Nephron (organoid): ENCODE measurements at regions not wholly inside any gene's neighbourhood (a gene's known extent, or its start where the extent isn't known, plus 50 kb on each side); places are given as distances from the start of the nearest gene placed in this dataset.

Experiments
- H3K27ac Mint-ChIP-seq, 3 experiments: 2 replicates each; pipeline ENCODE4 v1.8.0; 2020; ENCODE audit warnings: mixed read lengths in 3 of 3, mild to moderate bottlenecking in 2 of 3, moderate library complexity in 1 of 3
- H3K27me3 Mint-ChIP-seq: 2 replicates; pipeline ENCODE4 v1.8.0; 2021; ENCODE audit warnings: low read depth, mild to moderate bottlenecking, moderate library complexity, mixed read lengths
- H3K36me3 Mint-ChIP-seq: 2 replicates; pipeline ENCODE4 v1.8.0; 2020; ENCODE audit warnings: low read depth, mixed read lengths
- H3K4me1 Mint-ChIP-seq: 2 replicates; pipeline ENCODE4 v1.8.0; 2020; ENCODE audit warnings: mixed read lengths
- H3K4me3 Mint-ChIP-seq, 3 experiments: 2 replicates each; pipeline ENCODE4 v1.8.0; 2020; ENCODE audit warnings: mild to moderate bottlenecking in 3 of 3, mixed read lengths in 3 of 3, moderate library complexity in 2 of 3
- H3K9me3 Mint-ChIP-seq: 2 replicates; pipeline ENCODE4 v1.8.0; 2020; ENCODE audit warnings: mixed read lengths
- CTCF ChIP-seq, 3 experiments: fragments of 200-600 bp; sonication (generic); IDR thresholded peaks; one replicate each; pipeline ENCODE4 v1.5.0; 2021; ENCODE audit warnings: antibody characterized with exemption in 3 of 3; ENCODE audit not compliant: unreplicated experiment in 3 of 3

- Mint-ChIP-seq H3K4me3 (no peak overlapping the region), H3K4me1 (no peaks in the 10 kb centered on the region), H3K9me3 (no peaks in the 10 kb centered on the region), H3K27ac (no peak overlapping the region), H3K36me3 (no peaks in the 10 kb centered on the region), H3K27me3 (peaks cover 7% of the 10 kb centered on the region)
- no peak for TF ChIP-seq CTCF (IDR thresholded peaks at IDR 0.05; ENCODE audit: unreplicated experiment in 3 of 3)
Measured at GRCh38 chr3:17928502-17929145, 186.2 kb upstream of the TBC1D5 start.

DNA sequence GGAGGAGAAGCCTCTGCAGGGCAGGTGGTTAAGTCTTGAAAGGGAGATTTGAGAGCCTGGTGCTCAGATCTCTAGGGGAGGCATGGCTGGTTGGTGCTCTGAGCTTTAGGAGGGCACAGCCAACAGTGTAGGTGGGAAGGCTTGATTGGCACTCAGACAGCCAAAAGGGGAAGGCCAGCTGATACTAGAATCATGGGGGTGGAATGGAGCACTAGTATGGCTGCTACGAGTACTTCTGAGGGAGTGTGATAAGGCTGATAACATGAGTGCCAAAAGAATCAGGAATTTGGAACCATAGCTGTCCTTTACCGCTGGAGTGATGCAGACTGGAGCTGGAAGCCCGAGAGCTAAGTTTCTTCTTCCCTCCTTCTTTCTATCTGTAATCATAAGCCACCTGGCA lies 184.6 kb upstream of the TBC1D5 start:
- Mint-ChIP-seq H3K9me3 (no peaks in the 10 kb centered on the region), H3K4me1 (no peaks in the 10 kb centered on the region), H3K27ac (no peak overlapping the region), H3K36me3 (no peaks in the 10 kb centered on the region), H3K27me3 (peaks cover 7% of the 10 kb centered on the region), H3K4me3 (no peak overlapping the region)
- TF ChIP-seq CTCF (IDR thresholded peaks at IDR 0.05; ENCODE audit: unreplicated experiment in 3 of 3), result no peak

- Mint-ChIP-seq H3K4me1 (peaks cover 6% of the 10 kb centered on the region), H3K27me3 (no peaks in the 10 kb centered on the region), H3K27ac (no peak overlapping the region), H3K9me3 (no peaks in the 10 kb centered on the region), H3K36me3 (no peaks in the 10 kb centered on the region), H3K4me3 (no peak overlapping the region)
- no peak for TF ChIP-seq CTCF (IDR thresholded peaks at IDR 0.05; ENCODE audit: unreplicated experiment in 3 of 3)
Measured at GRCh38 chr3:17915341-17915740, 172.9 kb upstream of the TBC1D5 start.

DNA sequence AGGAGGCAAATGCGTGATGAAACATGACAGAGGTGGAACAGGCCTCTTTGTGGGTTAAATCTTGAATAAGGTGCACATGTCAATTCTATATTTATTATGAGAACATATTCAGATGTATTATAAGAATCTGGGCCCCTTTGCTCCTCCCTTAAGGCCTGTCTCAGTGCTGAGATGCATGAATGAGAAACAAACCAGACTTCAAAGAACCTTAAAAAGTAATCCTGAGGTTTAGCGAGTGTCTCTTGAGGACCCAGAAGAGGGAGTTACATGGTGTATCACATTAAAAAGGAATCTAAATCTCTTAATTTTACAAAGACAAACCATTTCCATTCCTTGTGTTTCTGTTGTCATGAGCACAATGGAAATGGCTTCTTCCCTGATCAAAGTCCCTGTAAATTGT lies 170.9 kb upstream of the TBC1D5 start:
- Mint-ChIP-seq H3K4me3 (no peak overlapping the region), H3K9me3 (no peaks in the 10 kb centered on the region)

GRCh38 chr3:17911986-17912760 lies 169.7 kb upstream of the TBC1D5 start:
- no peaks in the 10 kb centered on the region for H3K27me3 Mint-ChIP-seq
- TF ChIP-seq CTCF (IDR thresholded peaks at IDR 0.05; ENCODE audit: unreplicated experiment in 3 of 3), result no peak
- no peak overlapping the region for H3K4me3 Mint-ChIP-seq
- no peaks in the 10 kb centered on the region for H3K9me3 Mint-ChIP-seq
- H3K27ac Mint-ChIP-seq, result no peak overlapping the region
- peaks cover 6% of the 10 kb centered on the region for H3K4me1 Mint-ChIP-seq
- H3K36me3 Mint-ChIP-seq, result no peaks in the 10 kb centered on the region

More for the DNA sequence above, 170.9 kb upstream of the TBC1D5 start:
- Mint-ChIP-seq H3K36me3 (no peaks in the 10 kb centered on the region), H3K27ac (no peak overlapping the region), H3K4me1 (peaks cover 6% of the 10 kb centered on the region), H3K27me3 (no peaks in the 10 kb centered on the region)
- TF ChIP-seq CTCF (IDR thresholded peaks at IDR 0.05; ENCODE audit: unreplicated experiment in 3 of 3), result no peak

GRCh38 chr3:17910922-17911321 lies 168.5 kb upstream of the TBC1D5 start:
- Mint-ChIP-seq H3K36me3 (no peaks in the 10 kb centered on the region), H3K27me3 (no peaks in the 10 kb centered on the region), H3K27ac (no peak overlapping the region), H3K9me3 (no peaks in the 10 kb centered on the region), H3K4me1 (peaks cover 6% of the 10 kb centered on the region), H3K4me3 (no peak overlapping the region)
- no peak for TF ChIP-seq CTCF (IDR thresholded peaks at IDR 0.05; ENCODE audit: unreplicated experiment in 3 of 3)
